Sigmoid colon (tissue), 6 donors: ENCODE measurements at regions not wholly inside any gene's neighbourhood (a gene's known extent, or its start where the extent isn't known, plus 50 kb on each side); places are given as distances from the start of the nearest gene placed in this dataset.
"Not testable (repeated sequence)": the region's sequence is repeated elsewhere in the genome, so short reads cannot be mapped to it uniquely, and the experiment has no call there.

ENCODE experiments used
- DNase-seq: peaks from one replicate; pipeline ENCODE4 v3.0.0-alpha.2; 2019
- H3K27ac ChIP-seq, 4 donors: fragments of 200-600 bp; sonication (generic); one replicate each; pipeline ENCODE4 v1.5.1; 2016 to 2019; ENCODE audit warnings: mild to moderate bottlenecking in 1 of 4
- H3K27me3 ChIP-seq, 3 donors: fragments of 200-600 bp; sonication (generic); one replicate each; pipeline ENCODE4 v1.5.1; 2019; ENCODE audit warnings: mild to moderate bottlenecking in 1 of 3
- H3K36me3 ChIP-seq, 4 donors: fragments of 200-600 bp; sonication (generic); one replicate each; pipeline ENCODE4 v1.5.1; 2016 to 2019
- H3K4me1 ChIP-seq, 4 donors: fragments of 200-600 bp; sonication (generic); one replicate each; pipeline ENCODE4 v1.5.1; 2017 to 2019
- H3K4me3 ChIP-seq, 4 donors: fragments of 200-600 bp; sonication (generic); one replicate each; pipeline ENCODE4 v1.5.1; 2017 to 2019; ENCODE audit warnings: mild to moderate bottlenecking in 2 of 4, moderate library complexity in 1 of 4
- H3K9me3 ChIP-seq, 4 donors: fragments of 200-600 bp in 3 of 4; sonication (generic) in 3 of 4; one replicate each; pipeline versions ENCODE4 v1.5.1 to v1.6.1; 2013 to 2019
- CTCF ChIP-seq, 4 experiments: fragments of 450-650 bp in 3 of 4; fragments of 200-600 bp in 1 of 4; IDR thresholded peaks; one replicate each; pipeline ENCODE4 v1.5.1; 2016 to 2019; ENCODE audit warnings: antibody characterized with exemption in 4 of 4, mild to moderate bottlenecking in 3 of 4, moderate library complexity in 2 of 4
- EP300 ChIP-seq, 4 donors: sonication (generic); formaldehyde crosslinking; IDR thresholded peaks; one replicate each; pipeline ENCODE4 v1.6.1; 2017; ENCODE audit warnings: antibody characterized with exemption in 4 of 4
- POLR2A ChIP-seq, 2 donors: fragments of 450-650 bp; IDR thresholded peaks; one replicate each; pipeline ENCODE4 v1.6.1; 2016; ENCODE audit warnings: antibody characterized with exemption in 2 of 2, mild to moderate bottlenecking in 2 of 2, moderate library complexity in 2 of 2
- POLR2AphosphoS5 ChIP-seq, 4 donors: sonication (generic); formaldehyde crosslinking; IDR thresholded peaks; one replicate each; pipeline ENCODE4 v1.6.1; 2017; ENCODE audit warnings: antibody characterized with exemption in 4 of 4
- WGBS, 2 donors: extraction: QIAGEN DNeasy Blood & Tissue Kit; methylation state at CpG; one replicate each; pipeline ENCODE4 v1.1.7; 2013; 5-methylcytosine and 5-hydroxymethylcytosine counted together
- intact Hi-C: fragments of 100-400 bp; cut with DNase I; formaldehyde crosslinking; loops from one replicate; pipeline ENCODE4 v1.15.1; 2023
- donor health status: healthy with polysubstance abuse.
- donor health status: healthy.

DNA sequence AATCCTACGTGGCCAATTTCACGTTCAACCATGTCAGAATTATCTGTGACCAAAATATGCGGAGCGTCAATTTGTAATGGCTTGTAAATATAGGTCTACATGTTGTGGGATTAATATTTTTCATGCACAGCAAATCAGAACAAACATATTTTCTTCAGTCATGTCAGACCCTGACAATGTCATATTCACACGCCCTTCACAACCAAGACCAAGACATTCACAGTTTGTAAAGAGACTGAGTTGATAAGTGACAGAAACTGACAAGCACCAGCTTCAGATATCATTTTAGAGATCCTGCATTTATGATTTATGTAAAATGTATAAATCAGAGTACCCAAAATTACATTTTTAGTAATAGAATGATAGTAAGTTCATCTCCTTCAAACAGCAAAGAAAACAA lies 57.3 kb upstream of the NOVA1 start:
- Histone ChIP-seq H3K36me3 (no peaks in the 10 kb centered on the region), H3K27me3 (no peaks in the 10 kb centered on the region), H3K9me3 (no peaks in the 10 kb centered on the region), H3K4me1 (no peaks in the 10 kb centered on the region), H3K4me3 (no peak overlapping the region), H3K27ac (no peak overlapping the region)
- TF ChIP-seq POLR2A (IDR thresholded peaks at IDR 0.05): no peak
- TF ChIP-seq EP300 (IDR thresholded peaks at IDR 0.05): no peak
- no peak for TF ChIP-seq POLR2AphosphoS5 (IDR thresholded peaks at IDR 0.05)
- no peak for TF ChIP-seq CTCF (IDR thresholded peaks at IDR 0.05)
- 91 to 95% methylated on average over 5 of the region's 5 CpGs for WGBS, 2 donors
- no peak for DNase-seq
- intact Hi-C loops: no loop called here

DNA sequence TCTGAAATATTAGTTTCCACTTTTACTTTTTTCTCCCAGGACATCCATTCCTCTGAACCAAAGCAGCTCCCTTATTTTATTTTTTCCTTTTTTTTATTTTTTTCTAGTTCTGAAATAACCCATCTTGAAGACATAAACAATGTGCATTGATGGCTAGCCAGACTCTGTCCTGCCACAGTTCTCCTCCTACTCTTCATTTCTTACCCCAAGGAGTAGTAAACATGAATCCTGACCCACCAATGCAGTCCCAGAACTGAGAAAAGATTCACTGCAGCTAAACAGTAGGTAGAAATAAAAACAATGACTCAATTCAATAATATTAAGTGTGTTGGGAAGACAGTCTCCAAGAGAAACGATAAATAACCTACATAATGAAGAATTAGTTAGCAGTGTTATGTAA lies 65.7 kb upstream of the NOVA1 start:
- 45 to 70% methylated on average over 1 of the region's 1 CpG for WGBS, 2 donors
- Histone ChIP-seq H3K27me3 (no peaks in the 10 kb centered on the region), H3K9me3 (no peaks in the 10 kb centered on the region), H3K36me3 (no peaks in the 10 kb centered on the region), H3K4me1 (peaks cover 0 to 16% (median 2%) of the 10 kb centered on the region in 4 donors), H3K27ac (no peak overlapping the region), H3K4me3 (no peak overlapping the region)
- DNase-seq: no peak
- intact Hi-C loops: loop anchor here (5.0 kb wide), 1 partner anchor 66 kb away; the partner anchor contains the start of gene NOVA1
- no peak for TF ChIP-seq EP300 (IDR thresholded peaks at IDR 0.05)
- TF ChIP-seq POLR2AphosphoS5 (IDR thresholded peaks at IDR 0.05): no peak
- no peak for TF ChIP-seq CTCF (IDR thresholded peaks at IDR 0.05)
- no peak for TF ChIP-seq POLR2A (IDR thresholded peaks at IDR 0.05)

GRCh38 chr14:26678732-26679420 lies 81.0 kb upstream of the NOVA1 start:
- H3K4me3 ChIP-seq, H3K4me1 ChIP-seq, intact Hi-C loops, H3K27ac ChIP-seq, H3K9me3 ChIP-seq, DNase-seq, H3K27me3 ChIP-seq, H3K36me3 ChIP-seq: not testable (repeated sequence)
- 50 to 88% methylated on average over 26 to 28 of the region's 31 CpGs for WGBS, 2 donors

- Histone ChIP-seq H3K4me3 (no peak overlapping the region), H3K4me1 (no peaks in the 10 kb centered on the region), H3K9me3 (peaks cover 0 to 4% (median 0%) of the 10 kb centered on the region in 4 donors), H3K27me3 (no peaks in the 10 kb centered on the region), H3K36me3 (no peaks in the 10 kb centered on the region), H3K27ac (no peak overlapping the region)
- DNase-seq: no peak
- intact Hi-C loops: no loop called here
- TF ChIP-seq POLR2AphosphoS5 (IDR thresholded peaks at IDR 0.05) (no peak), POLR2A (IDR thresholded peaks at IDR 0.05) (no peak), CTCF (IDR thresholded peaks at IDR 0.05) (no peak), EP300 (IDR thresholded peaks at IDR 0.05) (no peak)
- WGBS, 2 donors: 95 to 97% methylated on average over 1 of the region's 1 CpG
Measured at GRCh38 chr14:26685401-26685800, 87.6 kb upstream of the NOVA1 start.

- intact Hi-C loops: no loop called here
- 85 to 86% methylated on average over 2 of the region's 2 CpGs for WGBS, 2 donors
- H3K4me3 ChIP-seq: no peak overlapping the region
Measured at GRCh38 chr14:26687301-26687837, 89.5 kb upstream of the NOVA1 start.

More at GRCh38 chr14:26687301-26687837, 89.5 kb upstream of the NOVA1 start:
- Histone ChIP-seq H3K27me3 (no peaks in the 10 kb centered on the region), H3K36me3 (no peaks in the 10 kb centered on the region), H3K4me1 (no peaks in the 10 kb centered on the region), H3K27ac (no peak overlapping the region), H3K9me3 (no peaks in the 10 kb centered on the region)
- no peak for DNase-seq
- no peak for TF ChIP-seq CTCF (IDR thresholded peaks at IDR 0.05)
- TF ChIP-seq POLR2A (IDR thresholded peaks at IDR 0.05): no peak
- no peak for TF ChIP-seq EP300 (IDR thresholded peaks at IDR 0.05)
- TF ChIP-seq POLR2AphosphoS5 (IDR thresholded peaks at IDR 0.05): no peak
